Stimulated activated CD8-positive, alpha-beta memory T cell treated with anti-CD3 and anti-CD28 coated beads, Interleukin-12 subunit alpha, Interleukin-12 subunit beta, amount 100 ng/mL, for 24 hours (primary cell): ENCODE measurements at regions not wholly inside any gene's neighbourhood (a gene's known extent, or its start where the extent isn't known, plus 50 kb on each side); places are given as distances from the start of the nearest gene placed in this dataset.

ENCODE experiments used
- DNase-seq: peaks from one replicate; pipeline ENCODE4 v3.0.0-alpha.2; 2020; ENCODE audit errors: extremely low read depth

DNA sequence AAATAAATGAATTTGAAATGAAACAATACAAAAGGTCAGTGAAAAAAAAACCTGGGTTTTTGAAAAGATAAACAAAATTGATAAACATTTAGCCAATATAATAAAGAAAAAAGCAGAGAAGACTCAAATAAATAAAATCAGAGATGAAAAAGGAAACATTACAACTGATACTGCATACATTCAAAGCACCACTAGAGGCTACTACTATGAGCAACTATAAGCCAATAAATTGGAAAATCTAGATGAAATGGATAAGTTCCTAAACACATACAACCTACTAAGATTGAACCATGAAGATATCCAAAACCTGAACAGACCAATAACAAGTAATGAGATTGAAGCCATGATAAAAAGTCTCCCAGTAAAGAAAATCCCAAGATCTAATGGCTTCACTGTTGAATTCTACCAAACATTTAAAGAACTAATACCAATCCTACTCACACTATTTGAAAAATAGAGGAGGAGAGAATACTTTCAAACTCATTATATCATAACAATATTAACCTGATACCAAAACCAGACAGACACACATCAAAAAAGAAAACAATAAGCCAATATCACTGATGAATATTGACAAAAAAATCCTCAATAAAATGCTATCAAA, 80.8 kb upstream of the CERS6 start:
- DNase-seq = no peak

DNA sequence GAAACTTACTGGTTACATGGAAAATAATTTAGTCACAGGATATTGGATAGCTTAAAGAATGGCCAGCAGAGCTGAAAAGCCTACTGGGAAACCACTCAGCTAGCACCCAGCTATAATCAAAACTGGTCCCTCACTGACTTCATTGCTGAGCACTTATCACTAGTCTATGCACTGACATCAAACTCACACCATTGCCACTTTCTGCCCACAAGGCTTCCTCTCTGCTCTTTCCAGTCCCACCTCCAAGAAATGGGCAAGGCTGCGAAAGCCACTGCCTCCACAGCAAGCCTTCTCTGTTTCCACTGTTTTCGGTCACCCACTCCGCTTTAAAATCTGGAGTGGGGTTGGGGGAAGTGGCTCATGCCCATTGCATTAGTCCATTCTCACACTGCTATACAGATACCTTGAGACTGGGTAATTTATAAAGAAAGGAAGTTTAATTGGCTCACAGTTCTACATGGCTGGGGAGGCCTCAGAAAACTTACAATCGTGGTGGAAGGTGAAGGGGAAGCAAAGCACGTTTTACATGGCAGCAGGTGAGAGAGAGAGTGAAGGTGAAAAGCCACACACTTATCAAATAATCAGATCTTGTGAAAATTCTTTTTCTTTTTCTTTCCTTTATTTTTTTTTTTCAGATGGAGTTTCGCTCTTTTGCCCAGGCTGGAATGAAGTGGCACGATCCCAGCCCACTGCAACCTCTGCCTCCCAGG, 77.0 kb upstream of the CERS6 start:
- DNase-seq = no peak

DNA sequence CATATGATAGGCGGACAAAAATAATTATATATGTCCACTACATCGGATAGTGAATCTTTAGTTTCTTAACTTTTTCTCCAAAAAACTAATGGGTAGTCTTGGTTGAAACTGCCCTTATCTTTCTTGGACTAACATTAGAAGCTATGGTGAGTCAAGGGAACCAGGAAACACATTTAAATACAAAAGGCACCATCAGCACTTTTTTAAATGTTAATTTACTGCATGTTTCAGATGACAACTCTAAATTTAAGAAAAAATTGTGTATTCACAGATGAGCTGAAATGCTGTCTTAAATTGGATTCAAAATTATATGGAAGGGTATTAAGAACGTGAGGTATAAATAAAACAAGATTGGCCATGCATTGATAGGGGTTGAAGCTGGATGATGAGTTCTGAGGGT, 75.6 kb upstream of the CERS6 start:
- no peak for DNase-seq

DNA sequence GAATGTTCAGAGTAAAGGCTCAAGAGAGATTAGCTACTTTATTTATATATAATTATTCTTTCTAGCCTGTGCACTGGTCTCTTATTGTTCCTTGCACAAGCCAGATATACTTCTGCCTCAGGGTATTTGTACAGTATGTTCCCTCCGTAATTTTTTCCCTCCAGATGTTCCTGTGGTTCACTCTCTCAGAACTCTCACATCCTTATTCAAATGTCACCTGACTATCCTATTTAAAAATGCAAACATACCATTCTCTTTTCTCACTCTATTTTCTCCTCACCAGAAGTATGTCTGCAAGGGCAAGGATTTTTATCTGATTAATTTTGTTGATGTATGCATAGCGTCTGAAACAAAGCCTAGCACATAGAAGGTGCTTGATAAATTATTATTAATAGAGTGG, 64.0 kb upstream of the CERS6 start:
- DNase-seq = no peak

DNA sequence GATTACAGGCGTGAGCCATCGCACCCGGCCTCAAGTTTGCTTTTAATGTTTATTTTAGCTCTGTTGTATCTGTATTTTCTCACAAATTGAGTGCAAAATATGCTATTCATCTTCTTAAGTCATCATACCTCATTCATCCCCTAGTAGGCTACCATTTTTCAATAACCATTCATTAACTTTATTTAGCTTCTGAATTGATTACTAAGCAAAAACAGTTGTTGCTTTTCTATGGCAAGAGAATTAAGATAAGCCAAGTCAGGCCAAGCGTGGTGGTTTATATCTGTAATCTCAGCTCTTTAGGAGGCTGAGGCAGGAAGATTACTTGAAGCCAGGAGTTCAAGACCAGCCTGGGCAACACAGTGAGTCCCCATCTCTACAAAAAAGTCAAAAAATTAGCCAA, 63.3 kb upstream of the CERS6 start:
- no peak for DNase-seq

DNA sequence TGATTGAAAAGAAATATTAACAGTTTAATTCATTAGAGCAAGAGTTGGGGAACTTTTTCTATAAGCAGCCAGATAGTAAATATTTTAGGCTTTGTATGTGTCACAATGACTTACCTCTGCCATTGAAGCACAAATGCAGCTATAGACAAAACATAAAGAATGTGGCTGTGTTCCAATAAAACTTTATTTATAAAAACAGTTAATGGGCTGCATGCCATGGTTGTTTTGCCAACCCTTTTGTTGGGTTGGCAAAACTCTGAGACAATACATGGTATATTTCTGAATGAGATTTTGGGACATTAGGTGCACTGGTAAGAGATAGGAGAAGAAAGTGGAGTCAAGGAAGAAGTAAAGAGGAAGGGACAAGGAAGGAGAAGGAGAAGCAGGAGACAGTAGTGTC, 61.8 kb upstream of the CERS6 start:
- DNase-seq = no peak

DNA sequence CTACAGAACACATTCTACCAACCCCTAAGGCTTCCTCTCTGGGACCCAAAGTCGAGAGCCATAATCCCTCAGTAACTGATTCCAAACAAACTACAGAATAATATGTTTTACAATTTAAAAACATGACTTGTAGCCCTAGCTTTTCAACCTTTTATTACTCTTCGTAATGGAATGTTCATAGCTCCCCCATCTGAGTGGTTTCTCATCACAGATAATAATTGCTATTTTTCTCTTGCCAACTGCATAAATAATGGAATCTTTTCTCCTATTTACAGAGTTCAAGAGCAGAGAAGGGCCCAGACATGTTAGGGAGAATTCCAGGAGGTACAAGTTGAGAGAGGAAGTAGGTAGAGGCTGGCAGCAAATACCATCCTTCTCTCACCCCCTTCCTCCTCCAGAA, 59.9 kb upstream of the CERS6 start:
- DNase-seq = no peak

DNA sequence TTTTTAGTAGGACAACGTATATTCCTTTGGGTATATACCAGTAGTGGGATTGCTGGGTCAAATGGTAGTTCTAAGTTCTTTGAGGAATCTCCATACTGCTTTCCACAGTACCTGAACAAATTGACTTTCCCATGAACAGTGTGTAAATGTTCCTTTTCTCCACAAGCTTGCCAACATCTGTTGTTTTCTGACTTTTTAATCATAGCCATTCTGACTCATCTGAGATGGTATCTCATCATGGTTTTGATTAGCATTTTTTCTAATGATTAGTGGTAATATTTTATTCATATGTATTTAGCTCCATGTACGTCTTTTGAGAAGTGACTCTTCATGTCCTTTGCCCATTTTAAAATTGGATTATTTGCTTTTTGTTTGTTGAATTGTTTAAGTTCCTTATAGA, 58.4 kb upstream of the CERS6 start:
- no peak for DNase-seq

DNA sequence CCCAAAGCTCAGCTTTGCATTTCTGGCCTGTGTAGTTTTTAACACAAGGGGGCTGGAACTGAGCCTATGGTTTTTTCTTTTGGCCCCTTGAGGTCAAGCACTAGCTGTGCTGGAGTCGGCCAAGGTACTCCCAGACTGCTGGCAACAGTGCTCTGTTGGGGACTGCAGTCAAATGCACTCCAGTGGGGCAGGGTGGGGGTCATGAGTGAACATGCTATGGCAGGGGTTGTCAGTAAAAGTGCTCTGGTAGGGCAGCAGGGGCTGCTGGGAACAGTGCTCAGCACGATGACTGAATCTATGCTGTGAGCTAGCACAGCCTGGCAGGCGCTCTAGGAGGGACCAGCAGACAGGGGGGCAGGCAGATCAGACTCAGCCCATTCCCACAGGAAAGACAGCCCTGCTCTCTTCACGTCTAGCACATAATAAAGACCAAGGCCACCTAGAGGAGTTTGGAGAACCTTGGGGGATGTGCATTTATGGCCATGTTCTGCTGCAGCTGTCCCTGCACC, 55.0 kb upstream of the CERS6 start:
- DNase-seq = no peak

DNA sequence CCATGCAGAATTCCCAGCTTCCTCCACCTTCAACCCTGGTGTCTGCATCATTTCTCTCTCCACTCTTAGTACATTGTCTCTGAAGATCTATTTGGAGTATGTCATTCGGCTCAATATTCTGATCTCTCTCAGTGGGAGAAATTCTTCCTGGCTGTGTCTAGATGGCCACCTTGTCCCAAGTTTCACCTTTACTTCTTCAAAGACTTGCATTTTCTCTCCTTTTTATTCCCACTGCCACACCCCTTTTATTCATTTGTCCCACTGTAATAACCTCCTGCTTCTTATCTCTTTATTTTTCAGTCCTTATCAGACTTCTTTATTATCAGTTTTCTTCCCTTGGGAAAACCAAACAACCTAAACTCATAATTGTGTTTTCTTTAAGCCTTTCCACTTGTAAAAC, 54.3 kb upstream of the CERS6 start:
- DNase-seq = no peak

DNA sequence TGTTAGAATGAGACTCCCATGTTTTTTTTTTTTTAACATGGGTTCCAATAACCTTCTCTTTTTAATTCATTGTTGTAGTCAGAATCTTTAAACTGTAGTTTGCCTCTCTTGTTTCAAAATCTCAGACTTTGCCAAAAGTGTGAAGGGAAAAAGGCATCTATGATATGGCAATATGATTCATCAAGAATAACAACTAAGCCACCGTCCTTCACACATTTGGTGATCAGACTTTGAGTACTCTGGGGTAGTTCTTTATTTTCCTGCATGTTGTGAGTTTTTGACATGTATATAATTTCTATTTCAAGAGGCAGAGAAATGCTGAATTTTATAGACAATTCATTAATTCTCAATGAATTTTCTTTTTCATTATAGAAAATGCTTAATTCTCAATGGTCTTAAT, 53.5 kb upstream of the CERS6 start:
- no peak for DNase-seq

DNA sequence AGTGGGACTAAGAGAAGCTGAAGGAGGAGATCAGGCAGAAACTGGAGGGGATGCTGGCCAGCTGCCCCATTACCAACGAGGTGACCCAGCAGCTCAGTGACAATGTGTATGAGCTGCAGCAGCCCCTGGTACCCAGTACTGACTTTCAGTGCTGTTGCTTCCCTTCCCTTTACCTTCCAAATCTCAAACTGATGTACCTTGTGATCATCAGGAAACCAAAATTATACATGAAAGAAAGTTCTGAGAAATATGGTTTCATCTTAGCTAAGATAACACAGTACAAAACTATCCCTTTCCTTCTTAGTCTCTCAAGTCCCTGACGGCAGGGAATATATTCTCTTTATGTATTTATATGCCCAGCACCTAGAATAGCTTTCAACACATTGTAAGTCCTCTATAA, 52.3 kb upstream of the CERS6 start:
- no peak for DNase-seq

DNA sequence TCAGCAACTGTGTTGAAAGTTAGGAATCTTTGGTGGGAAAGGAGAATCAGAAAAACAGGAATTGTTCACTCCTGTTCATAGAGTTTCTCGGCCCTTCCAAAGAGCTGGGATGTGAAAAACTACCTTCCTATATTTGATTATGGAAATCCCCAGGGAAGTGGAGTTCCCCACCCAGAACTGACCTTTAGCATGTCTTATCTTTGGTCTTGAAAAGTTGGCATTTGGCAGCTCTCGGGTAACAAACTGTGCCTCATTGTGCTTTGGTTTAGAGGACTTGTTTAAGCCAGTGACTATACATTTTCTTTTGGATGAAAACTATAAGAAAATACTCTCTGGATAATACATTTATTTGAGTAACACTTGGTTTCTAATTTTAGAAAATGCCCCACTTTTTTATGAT, 51.3 kb upstream of the CERS6 start:
- no peak for DNase-seq
